WI38 (cell line): ENCODE measurements at regions not wholly inside any gene's neighbourhood (a gene's known extent, or its start where the extent isn't known, plus 50 kb on each side); places are given as distances from the start of the nearest gene placed in this dataset.
"Not testable (repeated sequence)": the region's sequence is repeated elsewhere in the genome, so short reads cannot be mapped to it uniquely, and the experiment has no call there.

ENCODE experiments used
- H3K4me3 ChIP-seq: 2 replicates; pipeline ENCODE4 v1.5.1; 2011; ENCODE audit warnings: low read depth, mild to moderate bottlenecking, control low read depth, low read length
- TF ChIP-seq, protein P1 (sequence below): IDR thresholded peaks from 2 replicates; pipeline ENCODE4 v1.5.1; 2012; ENCODE audit warnings: low read depth, mild to moderate bottlenecking, control low read depth, low read length

GRCh38 chr2:142742371-142743214 lies 134.9 kb upstream of the KYNU start:
- TF ChIP-seq, protein P1, sequence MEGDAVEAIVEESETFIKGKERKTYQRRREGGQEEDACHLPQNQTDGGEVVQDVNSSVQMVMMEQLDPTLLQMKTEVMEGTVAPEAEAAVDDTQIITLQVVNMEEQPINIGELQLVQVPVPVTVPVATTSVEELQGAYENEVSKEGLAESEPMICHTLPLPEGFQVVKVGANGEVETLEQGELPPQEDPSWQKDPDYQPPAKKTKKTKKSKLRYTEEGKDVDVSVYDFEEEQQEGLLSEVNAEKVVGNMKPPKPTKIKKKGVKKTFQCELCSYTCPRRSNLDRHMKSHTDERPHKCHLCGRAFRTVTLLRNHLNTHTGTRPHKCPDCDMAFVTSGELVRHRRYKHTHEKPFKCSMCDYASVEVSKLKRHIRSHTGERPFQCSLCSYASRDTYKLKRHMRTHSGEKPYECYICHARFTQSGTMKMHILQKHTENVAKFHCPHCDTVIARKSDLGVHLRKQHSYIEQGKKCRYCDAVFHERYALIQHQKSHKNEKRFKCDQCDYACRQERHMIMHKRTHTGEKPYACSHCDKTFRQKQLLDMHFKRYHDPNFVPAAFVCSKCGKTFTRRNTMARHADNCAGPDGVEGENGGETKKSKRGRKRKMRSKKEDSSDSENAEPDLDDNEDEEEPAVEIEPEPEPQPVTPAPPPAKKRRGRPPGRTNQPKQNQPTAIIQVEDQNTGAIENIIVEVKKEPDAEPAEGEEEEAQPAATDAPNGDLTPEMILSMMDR = no peak
- H3K4me3 ChIP-seq = no peak overlapping the region

DNA sequence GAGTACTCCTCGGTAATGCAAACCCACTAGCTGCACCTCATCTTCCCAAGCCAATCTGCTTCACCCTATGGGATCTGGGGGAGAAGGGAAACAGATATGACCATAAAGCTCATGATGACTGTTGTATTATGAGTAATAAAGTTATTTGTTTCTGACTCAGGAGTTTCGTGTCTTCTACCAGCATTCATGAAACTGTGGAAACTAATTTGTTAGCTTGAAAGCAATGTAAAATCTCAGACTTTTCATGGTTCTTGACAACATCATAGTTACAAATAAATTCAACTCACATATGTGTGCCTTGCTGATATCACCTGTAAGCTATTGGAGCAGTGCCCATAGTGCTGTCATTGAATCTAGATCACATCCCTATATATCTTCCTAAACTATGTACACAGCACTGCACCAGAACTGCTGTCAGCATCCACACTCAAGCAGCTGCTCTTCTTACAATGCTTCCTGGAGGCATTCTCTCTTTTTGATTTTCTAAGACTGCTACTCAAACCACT lies 135.6 kb upstream of the KYNU start:
- TF ChIP-seq, protein P1 = no peak
- H3K4me3 ChIP-seq = no peak overlapping the region

DNA sequence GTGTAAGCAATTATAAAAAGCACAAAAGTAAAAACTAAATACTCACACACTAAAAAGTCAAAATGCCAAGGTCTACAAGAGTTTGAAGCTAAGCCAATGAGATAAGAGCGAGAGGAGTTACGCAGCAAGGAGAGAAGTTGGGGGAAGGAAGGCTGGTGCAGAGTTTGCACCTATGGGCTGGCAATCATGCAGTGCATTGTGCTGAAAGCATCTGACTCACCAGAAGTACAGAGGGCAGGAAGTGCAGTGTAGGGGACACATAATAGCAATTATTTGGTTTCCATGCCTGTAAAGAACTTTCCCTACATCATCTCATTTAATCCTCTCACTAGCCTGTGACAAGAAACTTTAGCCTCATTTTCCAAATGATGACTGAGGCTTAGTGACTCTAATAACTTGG lies 142.7 kb upstream of the KYNU start:
- no peak overlapping the region for H3K4me3 ChIP-seq
- TF ChIP-seq, protein P1 = no peak

GRCh38 chr2:142734231-142734630 lies 143.2 kb upstream of the KYNU start:
- no peak overlapping the region for H3K4me3 ChIP-seq
- TF ChIP-seq, protein P1 = no peak; the same call in 1 of the 2 replicates

- H3K4me3 ChIP-seq = not testable (repeated sequence)
Measured at GRCh38 chr2:142729814-142730213, 147.7 kb upstream of the KYNU start.

GRCh38 chr2:142727821-142728478 lies 149.5 kb upstream of the KYNU start:
- H3K4me3 ChIP-seq = not testable (repeated sequence)

GRCh38 chr2:142725386-142725785 lies 152.1 kb upstream of the KYNU start:
- TF ChIP-seq, protein P1 = no peak
- H3K4me3 ChIP-seq = no peak overlapping the region

- TF ChIP-seq, protein P1 = no peak
- no peak overlapping the region for H3K4me3 ChIP-seq
Measured at GRCh38 chr2:142724713-142725349, 152.6 kb upstream of the KYNU start.
